Anterior cingulate cortex (tissue), 58 donors: ENCODE measurements at regions not wholly inside any gene's neighbourhood (a gene's known extent, or its start where the extent isn't known, plus 50 kb on each side); places are given as distances from the start of the nearest gene placed in this dataset.

Experiments used
- DNase-seq, 58 donors: peaks; one replicate each; lab custom pipeline; 2025; lab: John Stamatoyannopoulos, UW

DNA sequence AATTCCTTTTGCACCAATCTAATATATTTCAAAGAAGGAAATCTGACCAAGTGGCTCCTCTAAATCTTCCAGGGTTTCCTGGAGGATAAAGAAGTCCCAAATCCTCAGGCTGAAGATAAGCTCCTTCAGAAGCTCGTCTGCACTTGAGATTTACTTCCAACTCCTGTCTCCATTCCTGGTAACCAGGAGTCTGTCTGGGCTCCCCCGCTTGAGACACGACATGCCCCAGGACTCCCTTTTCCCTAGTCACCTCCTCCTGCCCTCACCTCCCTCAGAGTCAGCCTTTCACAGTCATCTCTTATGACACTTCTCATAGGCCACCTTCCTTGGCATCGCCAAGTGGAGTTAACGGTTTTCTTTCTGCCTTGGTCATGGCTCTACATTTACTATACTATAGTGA, 103.4 kb upstream of the NEDD9 start:
- DNase-seq: no peak

DNA sequence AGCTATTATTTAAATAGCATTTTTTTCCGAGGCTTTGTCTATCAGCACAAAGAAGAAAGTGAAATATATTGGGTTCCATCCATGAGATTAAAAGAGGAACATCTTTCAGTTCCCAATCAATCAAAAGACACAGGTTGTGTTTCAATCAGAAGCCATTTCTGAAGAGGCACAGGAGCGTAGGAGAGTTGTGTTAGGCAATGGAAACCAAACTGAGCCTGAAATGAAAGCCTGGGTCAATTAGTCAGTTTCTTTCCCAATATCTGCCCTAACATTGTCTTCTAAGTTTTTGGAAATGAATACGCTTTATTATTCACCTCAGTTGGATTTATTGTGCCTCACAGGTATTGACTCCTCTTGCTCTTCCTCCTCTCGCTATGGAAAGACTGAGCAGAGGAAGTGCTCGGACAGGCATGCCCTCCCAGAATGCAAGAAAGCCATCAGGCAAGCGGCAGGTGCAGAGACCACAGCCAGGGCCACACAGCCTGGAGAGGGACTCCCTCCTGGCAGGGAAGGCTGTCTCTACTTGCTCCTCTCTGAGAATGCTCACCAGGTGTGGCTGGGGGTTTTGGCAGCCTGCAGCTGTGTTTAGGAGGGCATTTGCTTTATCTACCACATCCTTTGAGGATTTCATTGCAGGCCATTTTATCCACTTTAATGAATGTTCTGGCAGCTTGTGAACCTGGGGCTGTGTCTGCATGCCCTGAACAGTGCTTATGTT, 100.8 kb upstream of the NEDD9 start:
- DNase-seq: no peak

DNA sequence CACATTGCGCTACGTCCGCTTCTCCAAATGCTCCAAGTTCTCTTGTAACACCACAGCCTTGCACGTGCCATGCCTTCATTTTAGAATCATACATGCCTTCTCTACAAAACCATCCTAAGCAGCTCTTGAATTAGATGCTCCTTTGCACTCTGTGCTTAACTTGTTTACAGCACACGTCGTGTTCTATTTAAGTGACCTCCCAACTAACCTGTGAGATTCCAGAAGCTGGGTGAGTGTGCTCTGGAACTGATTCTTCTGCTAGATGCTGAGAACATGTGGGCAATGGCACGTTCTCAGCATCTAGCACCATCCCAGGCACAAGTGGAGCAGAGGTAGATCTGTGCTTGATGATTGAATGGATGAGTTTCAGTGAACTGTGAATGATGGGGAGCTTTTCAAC, 100.0 kb upstream of the NEDD9 start:
- no peak for DNase-seq

DNA sequence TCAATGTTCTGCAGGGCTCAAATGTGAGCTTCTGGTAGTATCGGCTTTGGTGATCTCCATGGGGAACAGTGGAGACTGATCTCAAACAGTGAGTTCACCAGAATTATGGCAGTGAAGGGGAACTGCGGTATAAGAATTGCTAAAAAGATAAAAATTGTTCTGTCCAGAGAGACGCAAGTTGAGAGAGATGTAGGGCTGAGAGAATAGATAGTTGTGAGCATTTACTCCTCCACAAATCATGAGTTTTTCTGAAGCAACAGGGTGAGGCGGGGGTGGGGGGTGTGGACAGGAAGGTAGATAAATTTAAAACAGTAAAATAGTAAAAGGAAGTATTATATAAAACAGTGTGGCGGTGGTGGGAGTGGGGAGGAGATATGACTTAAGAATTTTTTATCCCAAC, 98.6 kb upstream of the NEDD9 start:
- DNase-seq: peak in 1 of 58 donors; percentile 2

DNA sequence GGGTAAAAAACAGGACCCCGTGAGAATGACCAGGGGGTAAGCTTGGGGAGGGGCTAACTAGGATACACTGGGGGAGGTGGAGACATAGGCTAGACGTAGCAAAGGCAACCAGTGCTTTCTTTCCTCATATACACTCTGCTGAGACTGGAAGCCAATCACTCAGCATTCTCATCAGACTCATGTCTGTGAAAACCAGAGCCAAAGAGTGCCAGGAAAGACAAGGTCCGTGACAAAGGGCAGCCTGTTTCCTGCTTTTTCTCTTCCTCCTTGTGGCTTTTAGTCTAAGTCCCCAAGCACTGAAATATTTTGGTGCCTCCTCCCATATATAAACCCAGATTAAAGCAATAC, 97.9 kb upstream of the NEDD9 start:
- DNase-seq: peak in 9 of 58 donors; percentile 7 to 33 (median 12)

GRCh38 chr6:11329726-11330412, 97.4 kb upstream of the NEDD9 start:
- no peak for DNase-seq

DNA sequence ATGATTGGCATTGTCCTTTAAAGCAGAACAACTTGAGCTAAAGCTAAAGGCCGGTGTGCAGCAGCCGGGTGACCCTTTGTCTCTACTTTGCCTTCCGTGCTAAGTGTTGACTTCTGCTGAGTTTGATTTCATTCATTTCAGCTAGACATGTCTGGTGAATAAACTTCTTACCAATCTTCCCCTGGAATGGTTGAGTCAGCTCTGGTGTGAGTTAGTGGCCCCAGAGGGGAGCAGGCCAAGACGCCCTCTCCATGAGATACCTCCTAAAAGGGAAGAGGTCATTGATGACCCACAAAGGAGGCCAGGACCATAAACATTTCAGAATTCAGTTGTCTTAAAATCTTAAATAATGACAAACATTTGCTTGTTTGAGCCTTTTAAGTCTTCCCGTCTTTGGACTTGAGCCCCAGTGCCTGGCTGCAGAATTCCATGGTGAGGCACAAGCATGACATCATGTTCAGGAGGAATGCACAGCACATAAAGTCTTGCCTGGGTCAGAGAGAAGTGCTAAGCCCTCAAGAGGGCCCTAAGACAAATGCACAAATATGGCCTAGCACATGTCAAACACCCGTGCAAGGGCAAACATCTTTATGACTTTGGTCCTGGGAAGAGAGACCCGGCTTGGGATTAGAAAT, 96.3 kb upstream of the NEDD9 start:
- DNase-seq: no peak

DNA sequence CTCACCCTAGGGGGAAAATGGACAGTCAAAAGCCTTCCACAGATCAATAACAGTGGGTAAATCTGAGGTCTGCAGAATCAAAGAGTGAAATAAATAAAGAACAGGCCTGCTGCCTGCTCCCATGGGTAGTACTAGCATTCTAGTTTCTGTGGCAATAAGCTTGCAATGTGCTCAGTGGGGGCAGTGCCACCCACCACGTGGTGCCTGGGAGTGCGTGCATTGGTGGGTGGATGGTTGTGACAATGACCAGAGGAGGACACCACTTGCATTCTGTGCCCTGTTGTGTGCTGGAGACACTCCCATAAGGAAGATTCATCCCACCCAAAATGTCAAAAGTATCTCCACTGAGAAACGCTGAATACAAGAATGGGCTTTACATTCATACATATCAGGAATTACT, 95.5 kb upstream of the NEDD9 start:
- no peak for DNase-seq

- DNase-seq: no peak
Measured at GRCh38 chr6:11326116-11326515, 93.6 kb upstream of the NEDD9 start.

DNA sequence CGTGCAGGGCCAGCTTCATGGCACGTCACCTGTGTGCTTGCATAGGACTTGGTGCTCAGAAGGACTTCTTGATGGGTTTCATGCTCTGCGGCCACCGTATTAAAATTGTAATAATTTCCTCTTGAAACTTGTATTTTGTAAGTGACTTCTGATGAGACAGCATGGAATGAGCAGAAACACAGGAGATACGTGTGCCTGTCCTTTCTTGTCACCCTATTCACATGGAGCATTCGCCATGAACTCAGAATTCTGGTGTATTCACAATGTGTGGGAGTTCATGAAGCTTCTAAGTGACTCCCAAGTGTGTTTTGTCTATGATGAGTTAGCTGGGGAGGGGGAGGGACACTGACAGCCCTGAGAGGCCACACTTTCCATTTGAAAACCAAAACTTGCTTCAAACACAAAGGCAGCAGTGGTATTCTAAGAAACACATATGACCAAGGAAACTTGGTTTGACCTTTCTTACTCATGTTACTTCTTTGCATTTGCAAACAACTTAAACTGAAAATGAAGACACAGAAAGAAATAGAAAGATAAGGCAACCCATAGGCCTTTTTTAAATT, 92.1 kb upstream of the NEDD9 start:
- DNase-seq: no peak

GRCh38 chr6:11323666-11324452, 91.4 kb upstream of the NEDD9 start:
- peak in 8 of 58 donors; percentile 1 to 41 (median 16) for DNase-seq

DNA sequence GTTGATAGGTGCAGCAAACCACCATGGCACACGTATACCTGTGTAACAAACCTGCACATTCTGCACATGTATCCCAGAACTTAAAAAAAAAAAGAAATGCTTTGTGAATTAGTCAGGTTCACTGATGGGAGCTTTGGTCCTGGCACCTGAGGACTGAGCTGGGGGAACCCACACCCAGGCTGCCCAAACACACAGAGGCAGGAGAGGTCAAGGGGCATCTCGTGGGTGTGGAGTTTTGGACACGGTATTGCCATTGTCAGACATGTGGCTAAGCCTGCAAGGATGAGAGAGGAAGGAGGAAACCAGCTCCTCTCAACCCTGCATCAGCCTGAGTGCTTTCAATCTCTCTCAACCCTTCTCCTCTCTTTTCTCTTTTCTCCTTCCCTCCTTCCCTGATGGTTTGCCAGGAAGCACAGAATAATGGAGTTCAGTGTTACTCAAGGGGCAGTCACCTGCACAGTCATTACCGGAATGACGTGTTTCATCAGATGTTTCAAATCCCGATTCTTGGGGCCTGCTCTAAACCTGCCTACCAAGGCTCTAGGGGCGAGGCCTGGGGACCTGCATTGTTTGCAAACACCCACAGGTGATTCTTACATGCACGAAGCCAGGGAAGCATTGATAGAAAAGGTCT, 89.9 kb upstream of the NEDD9 start:
- no peak for DNase-seq

DNA sequence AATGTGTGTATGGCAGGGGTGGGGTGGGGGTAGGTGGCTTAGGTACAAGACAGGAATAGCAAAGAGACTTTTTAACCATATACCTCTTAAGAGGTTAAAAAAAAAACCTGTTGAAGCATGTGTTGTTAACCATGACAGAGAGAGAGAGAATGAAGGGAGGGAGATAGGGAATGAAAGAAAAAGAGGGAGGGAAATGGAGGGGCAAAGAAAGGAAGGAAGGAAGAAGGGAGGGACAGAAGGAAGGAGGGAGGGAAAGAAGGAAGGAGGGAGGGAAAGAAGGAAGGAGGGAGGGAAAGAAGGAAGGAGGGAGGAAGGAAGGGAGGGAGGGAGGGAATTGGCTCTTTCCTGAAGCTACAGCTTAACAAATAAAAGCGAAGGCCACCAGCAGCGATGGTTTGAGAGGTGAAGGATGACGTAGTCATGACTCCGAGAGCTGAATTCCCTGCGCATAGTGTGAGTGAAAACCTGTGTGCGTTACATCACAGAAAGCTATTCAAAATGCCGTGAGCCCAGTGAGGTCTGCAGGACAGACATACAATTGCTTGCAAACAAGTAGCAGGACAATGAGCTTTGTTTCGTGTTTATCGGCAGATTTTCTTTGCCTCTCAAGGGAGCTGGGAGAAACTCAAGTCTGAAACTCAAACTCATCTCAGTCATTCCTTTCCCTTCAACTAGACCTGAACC, 88.6 kb upstream of the NEDD9 start:
- no peak for DNase-seq

DNA sequence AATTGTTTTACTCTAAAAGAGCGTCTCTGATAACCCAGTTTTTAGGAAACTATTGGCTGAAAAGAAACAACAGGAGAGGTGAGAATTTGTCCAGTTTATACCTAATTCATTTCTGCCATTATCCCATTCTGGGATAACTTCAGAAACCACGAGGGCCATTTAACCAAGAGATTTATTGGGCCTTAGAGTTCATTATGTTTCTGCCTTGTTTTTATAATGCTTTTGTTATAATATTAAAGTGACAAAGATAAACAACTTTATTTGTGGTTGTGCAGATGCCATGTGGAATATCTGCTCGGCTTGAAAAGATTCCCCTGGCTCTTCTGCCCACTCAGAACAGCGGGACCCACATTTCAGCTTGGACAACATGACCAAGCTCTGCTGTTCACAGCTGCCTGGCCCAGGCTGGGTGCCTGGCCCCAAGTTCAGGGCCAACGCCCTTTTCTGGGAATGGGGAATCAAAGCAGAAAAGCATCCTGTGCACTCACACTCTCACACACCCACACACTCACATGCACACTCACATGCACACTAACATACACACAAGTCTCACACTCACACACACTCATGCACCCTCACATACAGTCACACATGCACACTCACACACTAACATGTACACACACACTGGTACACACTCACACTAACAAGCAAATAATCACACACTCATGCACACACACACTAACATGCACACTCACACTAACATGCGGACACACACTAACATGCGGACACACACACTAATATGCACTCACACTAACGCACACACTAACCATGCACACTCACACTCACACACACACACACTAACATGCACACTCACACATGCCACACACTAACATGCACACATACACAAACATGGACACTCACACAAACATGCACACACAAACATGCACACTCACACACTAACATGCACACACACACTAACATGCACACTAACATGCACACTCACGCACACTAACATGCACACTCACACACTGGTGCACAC, 86.7 kb upstream of the NEDD9 start:
- no peak for DNase-seq

DNA sequence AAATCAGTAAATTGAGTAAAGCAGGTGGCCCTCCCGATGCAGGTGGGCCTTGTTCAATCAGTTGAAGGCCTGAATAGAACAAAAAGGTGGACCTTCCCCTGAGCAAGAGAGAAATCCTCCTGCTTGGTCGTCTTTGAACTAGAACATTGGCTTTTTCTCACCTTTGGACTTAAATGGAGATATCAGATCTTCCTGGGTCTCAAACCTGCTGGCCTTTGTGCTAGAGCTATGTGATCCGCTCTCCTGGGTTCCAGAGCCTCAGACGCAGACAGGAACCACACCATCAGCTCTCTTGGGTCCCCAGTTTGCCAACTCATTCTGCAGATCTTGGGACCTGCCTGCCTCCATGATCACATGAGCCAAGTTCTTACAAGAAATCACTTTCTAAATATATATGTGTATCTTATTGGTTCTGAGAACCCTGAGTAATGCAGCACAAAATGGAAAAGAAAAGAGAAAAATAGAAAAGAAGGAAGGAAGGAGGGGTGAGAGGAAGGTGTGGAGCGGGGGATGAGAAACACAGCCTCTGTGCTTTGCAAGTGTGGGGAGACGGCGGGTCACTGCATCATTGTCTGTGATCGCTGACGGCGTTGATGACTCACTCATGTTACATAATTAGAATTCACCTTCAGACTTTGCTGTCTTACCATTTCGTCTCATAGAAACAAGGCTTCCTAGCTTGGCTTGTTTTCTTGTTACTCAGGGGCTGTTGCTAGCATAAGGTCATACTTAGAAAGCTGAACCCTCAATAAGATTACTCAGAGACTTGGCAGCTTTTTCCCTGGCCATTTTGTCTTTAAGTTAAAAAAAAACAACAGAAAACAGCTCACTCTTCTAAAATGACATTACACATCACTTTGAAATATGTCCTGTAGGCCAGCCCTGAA, 85.7 kb upstream of the NEDD9 start:
- peak in 16 of 58 donors; percentile 5 to 38 (median 16) for DNase-seq

DNA sequence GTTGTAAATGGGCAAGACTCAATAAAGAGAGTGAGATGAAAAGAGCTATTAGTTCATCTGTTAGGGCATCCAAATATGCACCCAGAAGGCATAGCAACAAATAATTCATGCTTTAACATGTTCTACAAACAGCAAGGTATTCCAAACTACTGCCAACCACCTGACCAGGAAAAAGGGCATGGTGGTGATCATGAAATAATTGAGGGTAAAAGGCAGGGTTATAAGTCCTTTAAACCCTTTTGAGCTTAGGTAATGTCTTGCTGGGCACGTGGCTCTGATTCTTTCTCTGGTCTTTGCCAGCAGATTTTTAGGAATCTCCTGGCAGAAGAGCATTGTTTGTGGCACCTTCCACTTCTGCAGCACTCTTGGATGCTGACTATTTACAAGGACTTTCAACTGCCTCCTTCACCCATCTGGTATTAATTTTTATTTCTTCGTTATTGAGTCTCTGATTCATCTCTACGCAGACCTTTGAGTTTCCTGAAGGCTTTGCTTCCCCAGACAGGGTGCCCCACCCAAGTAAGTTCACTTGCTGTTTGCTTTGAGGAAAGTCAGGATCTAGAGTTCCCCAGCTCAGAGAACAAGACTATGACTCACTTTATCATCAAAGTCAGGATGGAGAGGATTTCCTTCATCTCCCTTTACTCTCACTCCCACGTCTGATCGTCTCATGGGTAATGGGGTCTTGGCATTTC, 83.4 kb upstream of the NEDD9 start:
- DNase-seq: no peak

DNA sequence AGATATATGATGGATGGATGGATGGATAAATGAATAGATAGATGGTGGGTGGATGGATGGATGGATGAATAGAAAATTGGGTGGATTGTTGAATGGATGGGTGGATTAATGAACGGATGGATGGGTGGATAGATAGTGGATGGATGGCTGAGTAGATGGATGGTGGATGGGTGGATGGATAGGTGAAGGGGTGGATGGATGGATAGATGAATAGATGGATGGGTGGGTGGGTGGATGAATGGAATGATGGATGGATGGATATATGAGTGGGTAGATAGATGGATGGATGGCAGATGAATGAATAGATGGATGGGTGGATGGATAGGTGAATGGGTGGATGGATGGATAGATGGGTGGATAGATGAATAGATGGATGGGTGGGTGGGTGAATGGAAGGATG, 80.7 kb upstream of the NEDD9 start:
- DNase-seq: no peak
